ENCODE measurements at regions not wholly inside any gene's neighbourhood (a gene's known extent, or its start where the extent isn't known, plus 50 kb on each side); places are given as distances from the start of the nearest gene placed in this dataset.

DNA sequence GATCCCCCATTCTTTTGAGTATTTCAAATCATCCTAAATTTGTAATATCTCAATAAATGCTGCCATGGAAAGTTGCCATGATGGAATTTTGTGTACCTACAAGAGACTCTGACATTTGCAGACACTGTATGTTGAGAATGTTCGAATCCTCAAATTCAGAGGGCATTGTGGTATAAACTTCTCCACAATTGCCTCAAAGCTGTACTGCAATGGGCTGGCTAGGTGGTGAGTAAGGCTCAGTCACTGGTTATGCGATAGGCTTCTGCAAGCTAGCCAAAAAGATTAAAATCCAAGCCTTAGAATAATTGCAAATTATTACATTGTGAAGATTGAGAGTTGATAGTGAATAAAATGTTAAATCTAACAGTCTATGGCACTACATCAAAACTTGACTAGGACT lies 130.2 kb upstream of the CEP162 start:
- TF ChIP-seq EZH2 (IDR thresholded peaks at IDR 0.05; ENCODE audit: borderline replicate concordance, low read length) = no peak
- TF ChIP-seq, protein P1, sequence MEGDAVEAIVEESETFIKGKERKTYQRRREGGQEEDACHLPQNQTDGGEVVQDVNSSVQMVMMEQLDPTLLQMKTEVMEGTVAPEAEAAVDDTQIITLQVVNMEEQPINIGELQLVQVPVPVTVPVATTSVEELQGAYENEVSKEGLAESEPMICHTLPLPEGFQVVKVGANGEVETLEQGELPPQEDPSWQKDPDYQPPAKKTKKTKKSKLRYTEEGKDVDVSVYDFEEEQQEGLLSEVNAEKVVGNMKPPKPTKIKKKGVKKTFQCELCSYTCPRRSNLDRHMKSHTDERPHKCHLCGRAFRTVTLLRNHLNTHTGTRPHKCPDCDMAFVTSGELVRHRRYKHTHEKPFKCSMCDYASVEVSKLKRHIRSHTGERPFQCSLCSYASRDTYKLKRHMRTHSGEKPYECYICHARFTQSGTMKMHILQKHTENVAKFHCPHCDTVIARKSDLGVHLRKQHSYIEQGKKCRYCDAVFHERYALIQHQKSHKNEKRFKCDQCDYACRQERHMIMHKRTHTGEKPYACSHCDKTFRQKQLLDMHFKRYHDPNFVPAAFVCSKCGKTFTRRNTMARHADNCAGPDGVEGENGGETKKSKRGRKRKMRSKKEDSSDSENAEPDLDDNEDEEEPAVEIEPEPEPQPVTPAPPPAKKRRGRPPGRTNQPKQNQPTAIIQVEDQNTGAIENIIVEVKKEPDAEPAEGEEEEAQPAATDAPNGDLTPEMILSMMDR (conservative IDR thresholded peaks at IDR 0.05 in 1 of 2, IDR thresholded peaks at IDR 0.05 in 1 of 2; ENCODE audit: extremely low read depth in 1 of 2, insufficient read depth in 1 of 2, low read depth in 1 of 2, low read length in 2 of 2) = no peak

Data from mammary epithelial cell (primary cell).